ENCODE measurements at regions not wholly inside any gene's neighbourhood (a gene's known extent, or its start where the extent isn't known, plus 50 kb on each side); places are given as distances from the start of the nearest gene placed in this dataset.

DNA sequence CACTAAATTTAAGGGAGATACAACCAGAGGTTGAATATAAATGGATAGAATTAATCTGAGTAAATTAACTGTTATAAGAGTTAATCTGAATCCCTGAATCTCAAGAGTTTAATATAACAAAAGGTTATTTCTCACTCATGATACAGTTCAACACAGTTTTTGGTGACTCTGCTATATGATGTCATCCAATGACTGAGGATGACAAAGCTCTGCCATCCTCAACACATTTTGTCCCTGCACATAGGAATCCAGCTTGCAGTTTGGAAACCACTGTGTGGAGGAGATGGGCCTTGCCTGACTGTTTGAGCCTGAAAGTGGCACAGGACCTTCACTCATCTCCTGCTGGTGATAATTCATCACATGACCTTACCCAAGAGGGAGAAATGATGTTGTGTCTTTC lies 121.0 kb upstream of the MPPED2 start (continued):
- TF ChIP-seq, protein P1, sequence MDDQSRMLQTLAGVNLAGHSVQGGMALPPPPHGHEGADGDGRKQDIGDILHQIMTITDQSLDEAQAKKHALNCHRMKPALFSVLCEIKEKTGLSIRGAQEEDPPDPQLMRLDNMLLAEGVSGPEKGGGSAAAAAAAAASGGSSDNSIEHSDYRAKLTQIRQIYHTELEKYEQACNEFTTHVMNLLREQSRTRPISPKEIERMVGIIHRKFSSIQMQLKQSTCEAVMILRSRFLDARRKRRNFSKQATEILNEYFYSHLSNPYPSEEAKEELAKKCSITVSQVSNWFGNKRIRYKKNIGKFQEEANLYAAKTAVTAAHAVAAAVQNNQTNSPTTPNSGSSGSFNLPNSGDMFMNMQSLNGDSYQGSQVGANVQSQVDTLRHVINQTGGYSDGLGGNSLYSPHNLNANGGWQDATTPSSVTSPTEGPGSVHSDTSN (IDR thresholded peaks at IDR 0.05) = no peak
- no peak for TF ChIP-seq EP300 (IDR thresholded peaks at IDR 0.05; ENCODE audit: borderline replicate concordance in 1 of 2, low read depth in 1 of 2, low read length in 1 of 2)

DNA sequence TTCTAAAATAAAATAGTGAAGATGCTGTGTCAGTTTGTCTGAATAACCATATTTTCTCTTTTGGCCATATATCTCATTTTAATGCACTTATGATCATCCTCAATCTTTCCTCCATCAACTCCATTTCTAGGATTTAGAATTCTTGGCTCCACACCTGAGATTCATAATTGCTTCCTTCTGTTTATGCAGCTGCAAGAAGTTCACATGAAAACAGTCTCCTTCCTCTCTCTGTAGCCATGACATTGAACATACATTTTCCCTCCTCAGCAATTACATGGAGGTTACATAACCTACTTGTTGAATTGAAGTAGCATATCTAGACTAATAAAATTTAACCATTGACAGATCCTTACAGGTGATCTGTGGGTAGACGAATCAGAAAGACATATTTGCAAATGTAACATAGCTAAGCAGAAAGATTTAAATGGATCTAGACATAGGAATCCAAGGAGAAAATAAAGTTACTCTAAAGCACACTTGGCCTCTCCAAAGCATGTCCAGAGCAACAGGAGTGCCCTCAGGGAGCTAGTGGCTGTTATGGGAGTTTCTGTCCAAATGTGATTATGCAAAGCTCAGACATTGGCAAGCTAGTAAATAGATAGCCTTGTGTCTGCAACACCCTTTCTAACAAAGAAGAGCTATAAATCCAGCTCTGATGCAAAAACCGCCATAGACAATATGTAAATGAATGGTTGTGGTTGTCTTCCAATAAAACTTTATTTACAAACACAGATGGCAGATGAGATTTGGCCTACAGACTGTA lies 119.9 kb upstream of the MPPED2 start:
- 0% methylated on average over 2 of the region's 2 CpGs for WGBS (ENCODE audit: low lambda C conversion rate)
- H3K27ac ChIP-seq (ENCODE audit: low read depth in 2 of 2, low read length in 1 of 2) = peak overlapping the region in 1 of 2 experiments; percentile 55; a peak in 2 of 4 replicates
- H3K9ac ChIP-seq = no peak overlapping the region
- no peaks in the 10 kb centered on the region for H3K27me3 ChIP-seq (ENCODE audit: insufficient read depth)
- H2AFZ ChIP-seq (ENCODE audit: low read depth) = no peak overlapping the region
- H3K36me3 ChIP-seq (replicated peaks in 1 of 2; ENCODE audit: control insufficient read depth in 1 of 2, insufficient read depth in 2 of 2, low read length in 1 of 2) = no peaks in the 10 kb centered on the region
- no peak overlapping the region for H3K4me3 ChIP-seq (ENCODE audit: low read depth in 2 of 2, low read length in 1 of 2)
- H3K9me2 ChIP-seq = no peaks in the 10 kb centered on the region
- no peaks in the 10 kb centered on the region for H3K79me2 ChIP-seq (ENCODE audit: insufficient read depth)
- no peaks in the 10 kb centered on the region for H3K9me3 ChIP-seq
- no peak for DNase-seq
- peaks cover 0 to 5% of the 10 kb centered on the region in 2 experiments; a peak in 3 of 4 replicates for H3K4me1 ChIP-seq (ENCODE audit: control insufficient read depth in 1 of 2, insufficient read depth in 2 of 2, low read depth in 1 of 2, low read length in 1 of 2)
- no peaks in the 10 kb centered on the region for H4K20me1 ChIP-seq (ENCODE audit: insufficient read depth)
- H3K4me2 ChIP-seq = no peak overlapping the region
- TF ChIP-seq, protein P2, sequence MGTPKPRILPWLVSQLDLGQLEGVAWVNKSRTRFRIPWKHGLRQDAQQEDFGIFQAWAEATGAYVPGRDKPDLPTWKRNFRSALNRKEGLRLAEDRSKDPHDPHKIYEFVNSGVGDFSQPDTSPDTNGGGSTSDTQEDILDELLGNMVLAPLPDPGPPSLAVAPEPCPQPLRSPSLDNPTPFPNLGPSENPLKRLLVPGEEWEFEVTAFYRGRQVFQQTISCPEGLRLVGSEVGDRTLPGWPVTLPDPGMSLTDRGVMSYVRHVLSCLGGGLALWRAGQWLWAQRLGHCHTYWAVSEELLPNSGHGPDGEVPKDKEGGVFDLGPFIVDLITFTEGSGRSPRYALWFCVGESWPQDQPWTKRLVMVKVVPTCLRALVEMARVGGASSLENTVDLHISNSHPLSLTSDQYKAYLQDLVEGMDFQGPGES (IDR thresholded peaks at IDR 0.05; ENCODE audit: low read depth, low read length) = no peak
- TF ChIP-seq TAF1 (IDR thresholded peaks at IDR 0.05; ENCODE audit: borderline replicate concordance, low read depth, low read length) (no peak), EP300 (IDR thresholded peaks at IDR 0.05; ENCODE audit: borderline replicate concordance in 1 of 2, low read depth in 1 of 2, low read length in 1 of 2) (no peak), RXRA (IDR thresholded peaks at IDR 0.05; ENCODE audit: borderline replicate concordance, low read depth) (no peak), FOXJ3 (CRISPR knock-in tag; IDR thresholded peaks at IDR 0.05) (no peak), TCF12 (IDR thresholded peaks at IDR 0.05) (no peak), EZH2phosphoT487 (IDR thresholded peaks at IDR 0.05; ENCODE audit: borderline replicate concordance, low read depth) (no peak)
- TF ChIP-seq, protein P1 (IDR thresholded peaks at IDR 0.05) = no peak
- TF ChIP-seq, protein P3, sequence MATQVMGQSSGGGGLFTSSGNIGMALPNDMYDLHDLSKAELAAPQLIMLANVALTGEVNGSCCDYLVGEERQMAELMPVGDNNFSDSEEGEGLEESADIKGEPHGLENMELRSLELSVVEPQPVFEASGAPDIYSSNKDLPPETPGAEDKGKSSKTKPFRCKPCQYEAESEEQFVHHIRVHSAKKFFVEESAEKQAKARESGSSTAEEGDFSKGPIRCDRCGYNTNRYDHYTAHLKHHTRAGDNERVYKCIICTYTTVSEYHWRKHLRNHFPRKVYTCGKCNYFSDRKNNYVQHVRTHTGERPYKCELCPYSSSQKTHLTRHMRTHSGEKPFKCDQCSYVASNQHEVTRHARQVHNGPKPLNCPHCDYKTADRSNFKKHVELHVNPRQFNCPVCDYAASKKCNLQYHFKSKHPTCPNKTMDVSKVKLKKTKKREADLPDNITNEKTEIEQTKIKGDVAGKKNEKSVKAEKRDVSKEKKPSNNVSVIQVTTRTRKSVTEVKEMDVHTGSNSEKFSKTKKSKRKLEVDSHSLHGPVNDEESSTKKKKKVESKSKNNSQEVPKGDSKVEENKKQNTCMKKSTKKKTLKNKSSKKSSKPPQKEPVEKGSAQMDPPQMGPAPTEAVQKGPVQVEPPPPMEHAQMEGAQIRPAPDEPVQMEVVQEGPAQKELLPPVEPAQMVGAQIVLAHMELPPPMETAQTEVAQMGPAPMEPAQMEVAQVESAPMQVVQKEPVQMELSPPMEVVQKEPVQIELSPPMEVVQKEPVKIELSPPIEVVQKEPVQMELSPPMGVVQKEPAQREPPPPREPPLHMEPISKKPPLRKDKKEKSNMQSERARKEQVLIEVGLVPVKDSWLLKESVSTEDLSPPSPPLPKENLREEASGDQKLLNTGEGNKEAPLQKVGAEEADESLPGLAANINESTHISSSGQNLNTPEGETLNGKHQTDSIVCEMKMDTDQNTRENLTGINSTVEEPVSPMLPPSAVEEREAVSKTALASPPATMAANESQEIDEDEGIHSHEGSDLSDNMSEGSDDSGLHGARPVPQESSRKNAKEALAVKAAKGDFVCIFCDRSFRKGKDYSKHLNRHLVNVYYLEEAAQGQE (IDR thresholded peaks at IDR 0.05; ENCODE audit: low read depth, low read length) = no peak
- CTCF ChIA-PET = interaction anchor here (1.0 kb wide), 1 partner anchor 46 kb away, joined by 3 read pairs; no protein-coding TSS in a partner anchor
- H3F3A ChIP-seq (replicated peaks; ENCODE audit: insufficient read depth) = no peaks in the 10 kb centered on the region
- POLR2A ChIA-PET = interaction anchor here (0.7 kb wide), 1 partner anchor 71 kb away, joined by 3 read pairs; no protein-coding TSS in a partner anchor

All from SK-N-SH (cell line).